GM19438 (cell line): ENCODE measurements at regions not wholly inside any gene's neighbourhood (a gene's known extent, or its start where the extent isn't known, plus 50 kb on each side); places are given as distances from the start of the nearest gene placed in this dataset.
"Not testable (repeated sequence)": the region's sequence is repeated elsewhere in the genome, so short reads cannot be mapped to it uniquely, and the experiment has no call there.

ENCODE experiments used
- ATAC-seq: cut with Tn5 transposase; IDR thresholded peaks from one replicate; pipeline ENCODE4 v1.9.1; 2021; ENCODE audit warnings: low read depth; ENCODE audit not compliant: unreplicated experiment

GRCh38 chr13:61935710-61936109 lies 520.1 kb upstream of the PCDH20 start:
- ATAC-seq: no peak

- ATAC-seq: no peak
These were observed 512.0 kb upstream of the PCDH20 start for GRCh38 chr13:61927648-61928047.

- no peak for ATAC-seq
These were observed 503.2 kb upstream of the PCDH20 start for GRCh38 chr13:61918841-61919240.

GRCh38 chr13:61916483-61916882 lies 500.8 kb upstream of the PCDH20 start:
- ATAC-seq: no peak

GRCh38 chr13:61913183-61913582 lies 497.5 kb upstream of the PCDH20 start:
- ATAC-seq: no peak

- no peak for ATAC-seq
These were observed 493.4 kb upstream of the PCDH20 start for GRCh38 chr13:61908906-61909615.

DNA sequence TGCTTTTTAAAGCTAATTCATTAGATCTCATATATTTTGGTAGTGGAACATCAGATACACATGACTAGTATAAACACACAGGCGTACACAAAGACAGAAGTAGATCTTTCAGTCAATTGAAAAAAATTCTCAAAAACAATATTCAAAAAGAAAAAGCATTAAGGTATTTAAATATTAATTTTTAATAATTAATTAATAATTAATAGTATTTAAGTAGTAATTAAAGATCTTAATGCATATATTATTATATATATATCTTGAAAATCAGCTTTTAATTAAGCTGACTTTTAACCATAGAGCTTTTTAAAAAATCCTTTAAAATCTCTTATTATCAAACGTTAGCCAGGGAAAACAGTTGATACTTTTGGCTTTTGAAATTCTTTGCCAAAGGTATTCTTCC lies 489.4 kb upstream of the PCDH20 start:
- no peak for ATAC-seq

GRCh38 chr13:61901946-61902541 lies 486.4 kb upstream of the PCDH20 start:
- ATAC-seq: no peak

DNA sequence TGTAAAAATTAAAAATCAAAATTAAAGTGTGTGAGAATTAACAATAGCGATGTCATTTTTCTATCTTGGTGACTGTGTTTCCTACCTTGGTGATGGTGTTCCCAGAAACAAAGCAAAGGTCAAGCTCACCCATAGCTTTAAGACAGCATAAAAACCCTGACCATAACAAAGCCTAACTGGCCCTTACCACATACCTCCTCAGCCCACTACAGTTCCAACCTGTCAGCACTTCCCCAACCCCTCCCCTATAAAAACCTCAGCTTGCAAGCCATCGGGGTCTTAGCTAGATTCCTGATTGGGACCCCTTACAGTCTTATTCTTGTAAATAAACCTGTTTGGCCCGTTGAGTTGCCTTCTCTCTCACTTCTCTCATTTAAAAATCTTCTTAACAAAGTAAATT lies 484.4 kb upstream of the PCDH20 start:
- ATAC-seq: no peak

DNA sequence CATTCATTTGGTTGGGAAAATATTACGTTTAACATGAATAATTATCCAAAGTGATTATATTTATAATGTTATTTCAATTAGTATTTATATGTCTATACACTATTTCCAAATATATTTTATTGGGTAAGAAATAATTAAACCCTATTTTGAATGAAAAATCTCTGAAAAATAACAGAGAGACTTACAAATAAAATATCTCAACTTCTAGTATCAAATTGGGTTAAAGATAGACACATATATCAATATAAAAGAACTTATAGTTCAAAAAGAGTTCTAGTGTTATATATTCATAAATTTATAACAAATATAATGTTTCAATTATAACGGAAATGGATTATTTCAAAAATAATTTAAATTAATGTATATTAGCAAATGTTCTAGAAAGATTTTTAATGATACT lies 482.6 kb upstream of the PCDH20 start:
- ATAC-seq: no peak

DNA sequence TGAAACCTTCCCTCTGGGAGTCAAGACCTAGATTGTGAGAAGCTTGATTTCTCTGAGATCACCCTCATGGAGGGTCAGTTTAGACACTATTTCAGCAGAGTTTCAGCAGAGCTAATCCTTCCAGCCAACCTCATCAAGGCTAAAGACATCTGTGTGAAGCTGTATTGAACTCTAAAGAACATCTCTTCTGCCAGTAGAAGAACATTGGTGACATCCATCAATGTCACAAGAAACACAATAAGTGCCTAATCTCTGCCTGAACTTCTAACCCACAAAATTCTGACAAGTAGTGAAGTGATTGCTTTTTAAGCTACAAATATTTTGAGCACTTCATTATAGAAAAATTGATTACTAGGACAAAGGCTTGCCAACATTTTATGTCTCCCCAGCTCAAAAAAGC lies 475.8 kb upstream of the PCDH20 start:
- no peak for ATAC-seq

DNA sequence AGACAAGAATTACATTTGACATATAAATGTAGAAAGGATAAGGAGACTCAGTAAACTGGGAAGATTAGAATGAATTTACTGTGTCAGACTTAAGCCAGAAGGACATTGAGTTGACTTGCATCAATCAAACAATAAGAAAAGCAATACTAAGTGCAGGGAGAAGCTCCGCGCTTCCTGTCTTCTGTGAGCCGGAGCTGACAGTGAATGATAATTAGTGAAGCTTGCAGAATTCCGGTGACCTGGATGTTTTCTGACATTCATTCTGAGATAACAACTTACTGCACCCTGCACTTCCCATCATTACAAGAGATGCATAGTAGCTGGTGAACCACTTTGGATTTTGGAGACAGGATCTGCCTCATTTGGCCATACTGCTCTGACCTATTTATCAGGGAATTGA lies 469.2 kb upstream of the PCDH20 start:
- no peak for ATAC-seq

DNA sequence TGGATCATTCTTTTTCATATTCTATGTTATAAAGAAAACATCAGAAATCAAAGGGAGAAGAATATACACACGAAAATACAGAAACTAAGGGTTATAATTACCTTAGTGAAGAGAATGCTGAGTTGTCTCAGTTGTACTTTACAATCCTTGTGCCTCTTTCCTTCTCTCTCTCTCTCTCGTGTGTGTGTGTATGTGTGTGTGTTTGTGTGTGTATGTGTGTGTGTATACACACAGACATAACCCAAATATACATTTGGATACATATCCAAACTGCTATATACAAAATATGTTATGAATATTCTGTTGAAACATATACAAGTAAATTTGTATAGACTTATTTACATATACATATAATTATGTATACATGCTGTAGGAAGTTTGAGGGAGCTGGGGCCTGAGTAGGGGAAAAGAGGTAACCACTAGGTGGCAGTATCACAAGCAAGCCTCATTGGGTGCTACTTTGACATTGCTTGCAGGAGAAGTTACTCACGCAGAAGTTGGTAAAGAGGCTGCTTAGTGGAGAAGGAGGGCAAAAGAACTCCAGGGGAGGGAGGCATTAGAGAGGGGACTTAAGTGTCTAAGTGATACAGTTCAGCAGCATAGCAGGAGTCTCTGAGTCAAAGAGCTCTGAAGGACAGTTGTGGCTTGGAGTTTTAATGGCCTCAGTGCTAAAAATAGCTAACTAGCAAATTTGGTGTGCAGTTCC lies 465.1 kb upstream of the PCDH20 start:
- ATAC-seq: no peak

DNA sequence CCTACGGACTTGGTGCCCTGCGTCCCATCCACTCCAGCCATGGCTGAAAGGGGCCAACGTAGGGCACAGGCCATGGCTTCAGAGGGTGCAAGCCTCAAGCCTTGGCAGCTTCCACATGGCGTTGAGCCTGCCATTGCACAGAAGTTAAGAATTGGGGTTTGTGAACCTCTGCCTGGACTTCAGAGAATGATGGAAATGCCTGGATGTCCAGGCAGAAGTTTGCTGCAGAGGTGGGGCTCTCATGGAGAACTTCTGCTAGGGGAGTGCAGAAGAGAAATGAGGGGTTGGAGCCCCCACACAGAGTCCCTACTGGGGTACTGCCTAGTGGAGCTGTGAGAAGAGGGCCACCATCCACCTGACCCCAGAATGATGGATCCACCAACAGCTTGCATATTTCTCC lies 462.9 kb upstream of the PCDH20 start:
- not testable (repeated sequence) for ATAC-seq

- ATAC-seq: no peak
These were observed 459.4 kb upstream of the PCDH20 start for GRCh38 chr13:61874970-61875579.

DNA sequence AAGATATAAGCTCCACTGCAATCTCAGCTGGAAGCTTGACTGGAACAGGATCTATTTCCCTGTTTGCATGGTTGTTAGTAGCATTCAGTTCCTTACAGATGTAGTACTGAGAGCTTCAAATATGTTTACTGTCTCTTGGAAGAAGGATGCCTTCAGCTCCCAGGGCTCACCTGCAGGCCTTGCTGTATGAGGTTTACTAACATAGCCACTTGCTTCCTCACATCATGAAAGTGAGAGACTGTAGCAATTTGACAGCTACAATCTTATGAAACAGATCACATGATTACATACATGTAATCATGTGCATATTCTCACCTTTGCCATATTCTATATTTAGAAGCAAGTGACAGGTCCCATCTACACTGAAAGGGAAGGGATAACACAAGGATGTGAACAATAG lies 458.1 kb upstream of the PCDH20 start:
- no peak for ATAC-seq

GRCh38 chr13:61857198-61857597 lies 441.5 kb upstream of the PCDH20 start:
- ATAC-seq: no peak

DNA sequence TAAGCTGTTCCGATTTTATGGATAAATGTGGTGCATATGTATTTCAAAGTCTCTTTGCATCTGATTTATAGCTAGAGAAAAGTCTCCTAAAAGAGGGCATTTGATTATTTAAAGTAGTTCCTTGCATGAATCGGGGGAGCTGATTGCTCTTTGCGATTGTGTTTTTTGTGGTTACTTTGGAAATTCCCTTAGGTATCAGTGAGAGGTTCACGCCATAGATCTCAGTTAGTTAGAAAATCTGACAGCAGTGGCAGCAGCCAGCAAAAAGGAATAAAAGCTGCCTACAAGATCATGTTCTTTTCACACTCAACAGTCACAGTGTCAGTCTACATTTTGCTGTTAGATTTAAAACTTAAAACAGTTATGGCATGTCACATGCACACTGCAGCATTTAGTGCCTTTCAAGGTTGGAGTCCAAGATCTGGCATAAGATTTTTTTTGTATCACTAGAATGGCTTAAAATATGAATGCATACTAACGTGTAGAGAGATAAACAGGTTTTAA lies 436.5 kb upstream of the PCDH20 start:
- no peak for ATAC-seq

- no peak for ATAC-seq
These were observed 435.1 kb upstream of the PCDH20 start for GRCh38 chr13:61850794-61851193.

- ATAC-seq: no peak
These were observed 422.9 kb upstream of the PCDH20 start for GRCh38 chr13:61838568-61838967.

DNA sequence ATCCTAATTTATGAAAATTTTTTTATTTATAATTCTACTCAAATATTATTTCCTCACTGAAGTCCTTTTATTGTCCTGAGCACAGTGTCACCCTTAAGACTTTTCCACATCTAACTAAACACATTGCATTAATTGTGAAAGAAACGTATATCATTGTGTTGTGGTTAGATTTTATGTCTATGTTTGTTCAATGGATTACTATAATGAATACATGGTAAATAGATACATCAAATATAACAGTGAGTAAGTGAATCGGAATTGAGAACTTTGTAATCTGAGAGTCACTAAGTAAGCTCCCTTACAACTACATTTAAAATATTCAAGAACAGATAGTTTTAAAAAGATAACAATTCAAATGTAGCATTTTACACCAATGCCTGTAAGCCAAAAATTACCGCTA lies 417.6 kb upstream of the PCDH20 start:
- ATAC-seq: no peak
